SW480 (cell line): ENCODE measurements at regions not wholly inside any gene's neighbourhood (a gene's known extent, or its start where the extent isn't known, plus 50 kb on each side); places are given as distances from the start of the nearest gene placed in this dataset.

Experiments
- DNase-seq: peaks from one replicate; pipeline ENCODE4 v3.0.0-alpha.2; 2016; ENCODE audit warnings: low spot score

DNA sequence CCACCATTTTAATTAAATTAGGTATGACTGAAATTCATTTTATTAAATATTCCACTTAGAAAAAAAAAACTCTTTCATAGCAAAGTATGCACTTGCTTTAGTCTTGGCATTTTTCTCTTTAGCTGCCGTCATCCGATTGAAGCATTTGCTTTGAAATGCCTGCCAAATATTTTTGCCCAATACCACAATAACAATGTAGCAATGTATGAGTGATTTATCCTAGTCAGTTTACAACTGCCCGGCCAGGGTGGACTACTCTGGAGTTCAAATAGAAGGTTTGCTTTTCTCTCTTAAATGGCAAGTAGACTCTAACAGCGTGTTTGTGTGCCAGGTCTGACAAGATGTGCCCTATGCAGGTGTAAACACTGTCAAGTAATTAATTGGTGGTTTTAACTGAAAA lies 675.3 kb upstream of the SGCG start:
- peak; percentile 12 for DNase-seq

DNA sequence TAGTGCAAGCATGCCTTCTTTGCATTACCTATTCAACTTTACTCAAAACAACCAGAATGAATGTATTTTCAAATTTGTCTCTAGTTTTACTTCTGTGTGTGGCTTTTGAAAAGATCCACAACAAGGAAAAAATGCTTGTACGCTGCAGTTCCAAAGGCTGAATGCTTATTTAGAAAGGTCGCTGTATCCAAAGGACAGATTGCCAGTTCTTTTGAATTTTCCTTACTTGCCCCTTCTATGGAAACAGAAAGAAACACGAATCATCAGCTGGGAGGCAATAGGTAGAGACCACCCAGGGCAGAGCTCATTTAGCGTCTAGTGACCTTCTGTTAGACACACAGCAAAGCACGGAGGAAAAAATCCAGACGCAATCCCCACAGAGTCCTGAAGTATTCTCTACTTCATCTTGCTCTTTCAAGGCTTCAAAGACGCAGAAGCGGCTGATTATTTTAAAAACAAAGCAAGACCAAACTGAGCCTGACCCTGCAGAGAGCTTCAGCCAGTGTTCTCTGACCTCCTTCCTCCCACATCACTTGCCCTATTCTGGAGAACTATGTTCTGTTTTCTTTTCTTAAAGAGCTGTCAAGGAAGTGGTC lies 674.6 kb upstream of the SGCG start:
- DNase-seq = no peak

DNA sequence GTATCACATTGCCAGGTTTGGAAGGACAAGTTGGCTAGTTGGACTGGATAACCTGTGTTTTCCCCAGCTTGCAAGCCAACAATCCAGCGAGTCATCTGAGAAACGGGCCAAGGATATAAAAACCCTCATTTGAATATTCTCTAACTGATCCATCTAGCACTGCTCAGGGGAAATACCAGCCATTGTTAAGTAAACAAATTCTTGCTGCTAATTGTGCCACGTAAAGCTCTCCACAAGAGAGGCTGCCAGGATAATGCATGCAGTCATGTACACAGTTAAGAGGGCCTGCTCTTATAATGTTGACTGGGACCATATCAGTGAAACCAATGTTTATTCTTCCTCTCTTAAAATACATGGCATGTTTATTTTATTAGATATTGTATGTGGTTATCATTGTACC lies 663.2 kb upstream of the SGCG start:
- DNase-seq = peak; percentile 32

DNA sequence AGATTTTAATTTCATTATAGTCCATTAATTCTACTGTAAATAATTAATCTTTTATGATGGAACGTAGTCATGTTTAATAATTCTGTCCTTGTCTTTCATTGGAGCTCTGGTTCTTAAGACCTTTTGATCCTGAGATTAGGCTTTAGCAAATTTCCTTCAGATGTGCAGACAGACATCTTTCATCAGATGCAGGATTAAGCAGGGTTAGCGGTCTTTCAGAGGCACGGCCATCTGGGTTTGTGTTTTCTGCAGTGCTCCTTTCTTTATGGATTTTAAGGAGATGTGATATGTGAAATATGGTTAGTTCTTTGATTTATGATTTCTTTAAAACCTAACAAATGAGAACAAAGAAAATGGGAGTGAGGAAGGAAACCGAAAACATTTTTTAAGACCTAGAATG lies 643.9 kb upstream of the SGCG start:
- DNase-seq = no peak

DNA sequence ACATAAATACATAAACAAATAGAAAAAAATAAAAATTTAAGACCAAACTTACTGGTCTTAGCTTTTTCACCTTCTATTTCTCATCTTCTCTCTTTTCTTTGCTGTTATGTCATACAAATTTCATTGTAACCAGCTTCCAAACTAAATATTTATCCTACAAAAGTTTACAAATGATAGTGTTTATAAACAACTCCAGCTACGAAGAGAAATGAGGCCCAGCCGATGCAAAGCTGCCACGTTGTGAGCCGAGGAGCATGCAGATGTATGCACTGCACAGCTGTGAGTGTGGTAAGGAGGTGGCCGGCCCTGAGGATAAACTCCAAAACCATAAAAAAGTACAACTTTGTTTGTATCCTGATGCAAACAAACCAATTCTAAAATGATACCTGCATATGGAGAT lies 642.4 kb upstream of the SGCG start:
- no peak for DNase-seq

DNA sequence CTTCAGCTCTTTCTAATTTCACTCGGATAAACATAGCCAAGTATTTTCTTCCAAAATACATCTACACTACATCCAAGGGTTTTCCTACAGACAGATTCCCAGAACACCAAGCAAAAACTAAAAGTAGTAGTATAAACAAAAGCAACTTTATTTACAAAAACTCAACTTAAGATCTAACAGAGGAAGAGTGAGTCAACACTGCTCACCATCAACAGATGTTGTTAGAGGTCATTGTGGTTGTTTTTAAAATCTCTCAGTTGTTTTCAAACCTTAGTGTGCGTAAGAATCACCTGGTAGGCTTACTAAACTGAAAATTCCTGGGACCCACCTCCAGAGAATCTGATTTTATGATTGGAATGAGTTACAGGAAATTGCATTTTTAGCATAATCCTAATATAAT lies 631.7 kb upstream of the SGCG start:
- no peak for DNase-seq

DNA sequence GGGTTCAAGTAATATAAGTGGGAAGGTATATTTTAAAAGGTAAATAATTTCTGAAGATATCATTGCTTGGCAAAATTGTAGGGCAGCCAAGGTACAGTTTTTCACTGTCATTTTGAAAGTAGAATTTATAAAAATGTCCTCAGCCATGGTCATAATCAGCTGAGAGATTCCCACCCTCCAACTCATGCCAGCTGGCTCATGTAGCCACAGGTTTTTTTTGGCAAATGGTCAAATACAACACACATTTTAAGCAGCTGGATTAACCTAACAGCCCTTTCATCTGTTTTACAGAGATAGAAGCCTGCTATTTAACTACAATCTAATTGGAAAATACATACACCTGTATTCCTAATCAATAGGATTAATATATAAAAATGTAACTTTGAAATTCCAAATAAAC lies 619.2 kb upstream of the SGCG start:
- DNase-seq = no peak

DNA sequence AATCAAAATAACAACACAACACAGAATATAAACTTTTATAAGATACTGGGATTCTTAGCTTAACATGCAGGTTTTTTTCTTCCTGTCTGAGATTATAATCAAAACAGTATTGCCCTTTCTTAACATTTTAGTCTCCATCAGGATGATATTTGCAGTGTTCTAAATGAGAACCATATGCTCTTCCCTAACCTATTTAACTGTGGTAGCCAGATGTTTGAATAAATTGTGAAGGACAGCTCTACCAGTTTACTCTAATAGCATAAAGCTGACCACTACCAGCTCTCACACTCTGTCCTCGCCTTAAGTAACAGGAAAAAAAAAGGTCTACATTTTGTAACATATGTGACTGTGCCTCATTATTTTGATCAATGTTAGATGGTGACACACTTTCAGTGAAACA lies 618.7 kb upstream of the SGCG start:
- DNase-seq = no peak

DNA sequence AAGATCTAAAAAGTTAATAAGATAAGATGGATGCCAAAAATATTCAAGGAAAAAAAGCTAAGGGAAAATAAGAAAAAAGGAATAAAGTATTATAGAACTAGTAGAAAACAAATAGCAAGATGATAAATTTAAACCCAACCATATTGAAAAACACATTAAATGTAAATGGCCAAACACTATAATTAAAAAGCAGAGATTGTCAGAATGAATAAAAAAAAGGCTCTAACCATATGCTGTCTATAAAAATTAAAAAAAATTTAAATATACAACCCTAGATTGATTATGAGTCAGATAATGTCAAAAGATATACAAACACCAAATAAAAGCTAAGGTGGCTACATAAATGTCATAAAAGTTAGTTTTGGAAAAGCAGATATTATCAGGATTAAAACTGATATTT lies 617.5 kb upstream of the SGCG start:
- DNase-seq = no peak

DNA sequence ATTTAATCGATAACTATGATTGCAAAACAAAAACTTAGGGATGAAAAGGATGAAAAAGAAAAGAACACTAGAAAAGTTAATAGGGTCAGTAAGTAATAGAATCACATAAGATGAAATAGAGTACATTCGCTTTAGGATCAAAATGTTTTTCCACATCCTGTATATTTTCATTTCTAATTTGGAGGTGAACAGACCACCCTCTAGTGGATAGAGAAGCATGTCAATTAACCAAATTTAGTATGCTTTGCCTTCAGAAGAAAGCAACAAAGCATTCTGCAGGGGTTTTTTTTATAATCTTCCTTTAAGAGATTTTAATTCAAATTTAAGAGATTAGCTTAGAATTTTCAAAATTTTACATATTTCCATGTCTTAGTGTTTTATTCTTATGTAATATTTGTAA lies 611.0 kb upstream of the SGCG start:
- no peak for DNase-seq

DNA sequence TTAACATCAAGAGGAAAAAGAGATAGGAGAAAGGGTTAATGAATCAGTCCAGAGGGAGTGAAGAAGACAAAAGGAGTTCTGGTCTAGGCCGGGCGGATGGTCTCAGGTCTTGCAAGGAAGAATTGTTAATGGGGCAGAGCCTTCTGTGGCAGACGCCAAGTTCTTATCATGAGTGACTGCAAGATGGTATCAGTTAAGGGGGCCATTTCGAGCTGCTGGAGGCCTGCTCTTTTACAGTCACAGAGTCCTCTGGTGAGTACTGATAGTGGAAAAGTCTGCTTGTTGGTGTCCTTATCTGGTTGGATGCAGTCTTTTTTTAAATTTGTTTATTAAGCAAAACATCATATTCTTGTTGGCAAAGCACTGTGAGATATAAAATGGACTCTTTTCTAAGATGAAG lies 590.9 kb upstream of the SGCG start:
- no peak for DNase-seq

DNA sequence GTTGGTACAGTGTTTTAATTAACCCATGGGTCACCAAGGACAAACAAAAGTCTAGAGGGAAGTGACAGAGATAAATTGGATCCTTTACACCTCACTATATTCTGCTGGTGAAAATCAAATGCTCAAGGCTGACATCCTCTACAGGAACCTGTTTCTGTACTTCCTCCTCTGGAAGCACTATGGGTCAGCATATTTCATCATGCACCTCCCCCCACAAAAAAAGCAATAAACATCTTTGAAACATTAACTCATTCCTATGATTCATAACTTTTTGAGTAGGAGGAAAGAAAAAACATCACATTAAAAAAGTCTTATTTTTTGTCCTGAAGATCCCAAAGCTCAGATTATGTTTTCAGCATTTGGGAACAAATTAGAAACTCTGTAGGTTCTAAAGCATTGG lies 588.3 kb upstream of the SGCG start:
- DNase-seq = no peak

DNA sequence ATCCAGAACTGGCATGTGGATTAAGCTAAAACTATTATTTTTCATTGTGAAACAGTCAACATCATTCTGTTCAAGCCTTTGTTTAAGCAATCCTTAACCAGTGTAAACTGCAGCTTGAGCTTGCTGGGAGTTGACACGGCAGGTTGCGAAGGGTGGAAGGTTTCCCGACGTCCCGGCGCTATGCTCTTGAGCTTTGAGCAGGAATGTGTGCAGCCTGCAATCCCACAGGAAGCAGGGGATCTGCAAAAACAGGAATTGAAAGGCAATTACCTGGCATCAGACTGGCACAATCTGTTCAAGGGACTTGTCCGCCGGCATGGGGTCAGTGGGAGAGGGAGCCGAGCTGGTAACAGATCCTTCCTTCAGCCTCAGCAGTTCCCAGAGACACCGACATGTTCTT lies 586.7 kb upstream of the SGCG start:
- DNase-seq = no peak

DNA sequence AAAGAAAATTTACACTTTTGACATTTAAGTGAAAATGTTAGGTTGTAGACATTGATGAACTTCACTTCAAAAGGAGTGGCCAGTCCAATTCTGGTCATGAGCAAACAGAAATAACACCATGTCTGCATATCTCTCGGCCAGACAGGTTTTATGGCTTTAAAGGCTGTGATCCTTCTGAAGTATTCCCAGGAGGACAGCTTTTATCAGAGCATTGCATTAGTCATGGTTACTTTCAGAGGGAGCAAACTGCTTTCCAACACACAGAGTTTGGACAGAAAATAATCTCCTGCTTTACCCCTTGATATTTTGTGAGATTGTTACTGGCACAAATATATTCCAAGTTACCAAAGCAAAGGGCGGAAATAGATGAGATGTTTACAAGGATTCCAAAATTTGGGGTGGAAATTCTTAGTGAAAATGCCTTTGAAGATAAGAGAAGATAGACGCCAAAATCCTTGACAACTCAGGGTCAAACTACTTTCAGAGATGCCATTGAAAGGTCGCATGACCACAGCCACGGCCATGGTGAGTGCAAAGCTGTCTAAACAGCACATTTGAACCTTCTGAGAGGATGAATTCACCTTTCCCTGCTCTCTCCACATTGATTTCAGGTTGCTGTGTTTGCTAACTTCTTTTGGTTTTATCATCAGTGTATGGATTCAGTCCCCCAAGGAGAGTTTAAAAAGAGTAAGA lies 584.5 kb upstream of the SGCG start:
- DNase-seq = no peak

DNA sequence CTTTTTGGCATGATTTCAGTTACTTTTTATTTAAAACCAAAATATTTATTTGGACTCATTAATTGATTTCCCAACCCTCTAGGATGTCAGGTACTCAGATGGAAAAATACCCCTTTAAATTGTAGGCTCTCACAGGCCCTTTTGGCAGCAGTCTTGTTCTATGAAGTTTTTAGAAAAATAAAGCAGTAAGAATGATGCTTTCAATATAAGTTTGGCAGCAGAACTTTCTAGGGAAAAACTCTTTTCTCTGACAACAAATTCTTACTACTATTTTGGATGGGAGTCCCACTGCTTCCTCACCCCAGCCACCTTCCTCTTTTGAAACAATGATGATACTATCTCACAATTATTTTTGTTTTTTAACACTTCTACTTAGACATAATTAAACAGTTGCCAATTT lies 581.6 kb upstream of the SGCG start:
- DNase-seq = no peak

DNA sequence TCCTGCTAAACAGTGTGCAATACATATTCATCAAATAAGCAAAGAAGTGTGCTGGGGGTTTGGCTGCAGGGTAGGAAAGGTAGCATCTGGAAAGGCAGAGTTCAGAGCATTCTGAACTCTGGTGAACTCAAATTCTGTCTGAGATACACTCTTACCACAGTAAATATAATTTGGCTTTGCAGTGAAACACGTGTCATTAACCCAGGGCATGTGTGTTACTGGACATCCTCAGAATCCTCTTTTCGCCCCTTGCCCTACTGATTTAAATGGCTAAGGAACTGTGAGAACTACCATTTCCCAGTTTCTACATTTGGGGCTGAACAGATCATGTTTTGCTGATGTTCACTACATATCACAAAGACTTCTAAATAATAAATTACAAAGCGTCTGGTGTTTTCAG lies 562.8 kb upstream of the SGCG start:
- no peak for DNase-seq

DNA sequence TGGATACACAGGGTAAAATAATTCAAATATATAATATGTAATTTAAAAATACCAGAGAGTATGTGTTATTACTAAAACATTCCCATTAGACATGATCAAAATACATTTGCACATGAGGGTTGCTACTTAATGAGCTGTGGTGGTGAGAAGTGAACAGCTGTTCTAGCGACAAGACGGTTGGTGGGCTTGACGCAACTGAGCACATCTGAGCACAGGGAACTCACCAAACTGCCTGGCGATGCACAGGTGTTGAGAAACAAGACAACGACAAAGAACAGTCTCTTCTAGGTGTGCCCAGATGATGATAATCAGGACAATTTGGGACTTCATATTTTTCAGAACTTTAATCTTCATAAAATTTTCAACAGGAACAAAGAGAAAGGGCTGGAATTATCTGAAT lies 555.1 kb upstream of the SGCG start:
- no peak for DNase-seq

DNA sequence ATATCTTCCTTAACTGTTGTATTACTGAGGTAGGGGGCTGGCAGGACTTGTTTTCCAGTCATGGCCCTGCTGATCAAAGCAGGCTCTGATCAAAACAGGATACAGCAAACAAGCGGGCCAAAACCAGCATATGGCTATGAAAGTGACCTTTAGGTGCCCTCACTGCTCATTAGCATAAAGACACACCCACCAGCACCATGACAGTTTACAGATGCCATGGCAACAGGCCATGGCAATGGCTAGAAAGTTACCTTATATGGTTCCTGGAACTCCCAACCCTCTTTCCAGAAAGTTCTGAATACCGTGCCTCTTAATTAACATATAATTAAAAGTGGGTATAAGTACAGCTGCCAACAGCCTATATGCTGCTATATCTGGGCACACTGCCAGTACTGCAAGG lies 551.4 kb upstream of the SGCG start:
- peak; percentile 8 for DNase-seq

DNA sequence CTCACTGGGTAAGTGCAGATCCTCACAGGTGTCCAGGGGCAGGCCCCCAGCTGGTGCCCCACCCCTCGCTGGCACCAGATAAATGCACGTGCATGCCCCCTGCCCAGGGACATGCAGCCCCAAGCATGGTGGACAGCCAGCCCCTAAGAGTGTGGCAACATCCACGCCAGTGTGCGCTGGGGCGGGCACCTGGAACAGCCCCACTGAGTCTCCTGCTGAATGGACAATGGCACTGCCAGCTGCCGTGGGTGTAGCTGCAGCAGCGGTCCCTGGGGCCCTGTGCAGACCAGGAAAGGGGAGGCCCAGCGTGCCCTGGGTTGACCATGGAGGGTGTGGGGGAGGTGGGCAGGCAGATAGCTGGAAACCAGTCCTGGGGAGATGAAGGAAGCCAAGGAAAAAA lies 538.7 kb upstream of the SGCG start:
- no peak for DNase-seq

DNA sequence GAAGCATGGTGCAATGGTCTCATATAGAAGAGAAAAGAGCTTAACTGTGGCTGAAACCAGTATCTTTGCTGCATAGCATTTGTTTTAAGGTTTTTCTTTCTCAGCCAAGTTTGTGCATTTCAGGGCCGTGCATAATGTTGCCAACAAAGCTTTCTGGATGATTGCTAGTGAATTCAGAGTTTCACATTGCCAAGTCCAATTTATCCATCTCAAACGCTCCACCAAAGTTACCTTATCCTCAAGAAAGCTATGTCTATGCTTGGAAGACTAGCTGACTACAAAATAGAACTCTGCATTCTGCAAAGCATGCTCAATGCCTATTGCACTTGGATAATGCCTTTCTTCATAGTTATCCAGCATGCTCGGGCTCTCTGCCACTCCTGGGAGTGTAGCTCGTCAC lies 535.8 kb upstream of the SGCG start:
- DNase-seq = no peak

DNA sequence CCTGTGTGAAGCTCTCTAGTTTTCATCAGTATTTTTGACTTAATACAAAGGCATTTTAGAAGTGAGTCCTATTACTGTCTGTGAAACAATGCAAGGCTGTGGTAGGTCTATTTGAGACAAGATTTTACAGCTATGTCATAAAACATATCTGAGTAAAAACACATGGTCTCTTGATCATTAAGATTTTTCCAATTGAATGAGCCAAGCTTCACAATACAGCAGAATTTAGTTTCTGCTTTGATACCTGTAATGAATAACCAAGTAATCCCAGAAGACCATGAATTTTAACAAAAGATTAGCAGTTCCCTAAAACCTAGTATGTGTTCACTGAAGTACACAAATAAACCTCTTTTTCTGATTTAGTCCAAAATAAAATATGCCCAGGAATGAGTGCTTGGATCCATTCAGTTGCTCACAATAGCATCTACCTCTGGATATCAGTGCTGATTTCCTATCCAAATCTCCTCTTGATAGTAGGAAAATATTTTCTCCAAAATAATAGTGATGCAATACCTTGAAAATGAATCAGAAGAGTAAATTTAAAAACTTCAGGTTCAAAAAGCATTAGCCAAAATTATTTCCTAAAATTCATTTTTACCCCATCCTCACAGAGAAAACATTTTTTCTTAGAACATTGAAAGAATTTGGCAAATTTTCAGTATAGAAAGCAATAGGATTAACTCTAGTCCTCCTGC lies 533.5 kb upstream of the SGCG start:
- no peak for DNase-seq

DNA sequence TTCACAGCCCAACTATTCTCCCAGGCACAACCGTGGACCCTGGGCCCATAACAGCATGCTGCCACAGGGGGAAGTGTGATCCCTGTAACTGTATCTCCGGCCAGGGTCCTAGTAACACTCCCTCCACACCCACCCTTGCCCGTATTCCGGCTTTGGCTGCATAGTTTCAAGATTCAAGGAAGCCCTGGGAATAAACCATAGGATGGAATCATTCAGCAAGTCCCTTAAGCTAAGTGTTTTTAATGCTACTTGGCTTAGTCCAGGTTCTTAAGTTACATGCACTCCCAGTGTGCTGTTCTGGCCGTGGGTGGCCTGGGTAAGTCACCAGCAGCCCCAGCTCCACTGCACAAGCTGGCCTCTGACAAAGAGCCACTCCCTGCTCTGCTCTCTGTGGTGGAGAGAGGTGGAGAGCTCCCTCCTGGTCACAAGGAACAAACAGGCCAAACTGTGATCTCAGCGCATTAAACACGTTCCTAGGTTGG lies 532.4 kb upstream of the SGCG start:
- peak; percentile 32 for DNase-seq

DNA sequence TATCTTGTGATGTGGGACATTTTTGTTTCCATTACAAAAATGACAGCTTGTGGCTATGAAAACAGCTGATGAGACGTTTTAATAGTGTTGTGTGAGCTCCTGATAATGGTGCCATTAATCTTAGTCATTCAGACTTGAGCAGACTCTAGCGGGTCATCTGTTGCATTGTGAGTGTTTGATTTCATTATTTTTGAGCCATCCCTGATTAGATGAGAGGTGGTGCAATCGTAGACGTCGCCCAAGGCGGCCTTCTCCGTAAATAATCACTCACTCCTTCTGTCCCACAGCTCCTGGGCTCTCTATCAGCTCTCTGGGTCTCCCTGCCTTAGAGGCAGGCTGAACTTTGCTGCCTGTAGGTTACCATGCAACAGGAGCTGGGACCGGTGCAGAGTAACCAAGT lies 528.0 kb upstream of the SGCG start:
- DNase-seq = no peak

DNA sequence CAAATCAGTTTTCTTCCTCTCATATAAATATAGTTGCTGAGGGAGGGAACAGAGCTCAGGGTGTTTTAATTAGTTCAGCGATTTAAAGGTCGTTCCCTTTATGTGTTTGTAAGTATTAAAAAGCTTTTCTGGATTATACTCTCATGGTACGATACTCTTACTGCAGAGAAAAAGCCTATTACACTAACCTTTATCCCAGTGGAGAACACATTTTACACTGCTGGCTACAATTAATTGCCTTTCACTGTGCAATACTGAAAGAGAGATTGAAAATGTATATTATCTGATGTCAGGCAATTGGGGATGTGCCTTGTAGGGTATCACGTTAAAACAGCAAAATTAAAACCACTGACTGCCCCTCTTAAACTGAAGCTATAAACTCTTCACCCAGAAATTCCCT lies 526.9 kb upstream of the SGCG start:
- no peak for DNase-seq
